Skeletal muscle satellite cell (primary cell): ENCODE measurements at regions not wholly inside any gene's neighbourhood (a gene's known extent, or its start where the extent isn't known, plus 50 kb on each side); places are given as distances from the start of the nearest gene placed in this dataset.

Experiments used
- H3K27me3 ChIP-seq: 2 replicates; pipeline ENCODE4 v1.7.0; 2013; ENCODE audit warnings: low read length; ENCODE audit not compliant: control insufficient read depth, insufficient read depth
- H3K36me3 ChIP-seq: 2 replicates; pipeline ENCODE4 v1.7.0; 2013; ENCODE audit warnings: mild to moderate bottlenecking, control low read depth, low read length; ENCODE audit not compliant: insufficient read depth
- H3K4me1 ChIP-seq: 2 replicates; pipeline ENCODE4 v1.7.0; 2013; ENCODE audit warnings: low read length; ENCODE audit not compliant: control insufficient read depth, insufficient read depth
- H3K4me2 ChIP-seq: 2 replicates; pipeline ENCODE4 v1.7.0; 2013; ENCODE audit warnings: mild to moderate bottlenecking, low read length
- H3K4me3 ChIP-seq: 2 replicates; pipeline ENCODE4 v1.7.0; 2013; ENCODE audit warnings: low read length
- H3K9ac ChIP-seq: 2 replicates; pipeline ENCODE4 v1.7.0; 2013; ENCODE audit warnings: mild to moderate bottlenecking, low read depth, low read length, moderate library complexity
- H3K9me3 ChIP-seq: replicated peaks from 2 replicates; pipeline ENCODE4 v1.7.0; 2013; ENCODE audit warnings: mild to moderate bottlenecking, control low read depth, low read length

GRCh38 chr9:92185096-92185495, 69.9 kb upstream of the SPTLC1 start:
- peaks cover 15% of the 10 kb centered on the region for H3K4me1 ChIP-seq
- no peak overlapping the region for H3K4me2 ChIP-seq
- H3K36me3 ChIP-seq = no peaks in the 10 kb centered on the region
- no peaks in the 10 kb centered on the region for H3K9me3 ChIP-seq
- no peak overlapping the region for H3K9ac ChIP-seq
- no peak overlapping the region for H3K4me3 ChIP-seq
- H3K27me3 ChIP-seq = peaks cover 13% of the 10 kb centered on the region

- H3K9ac ChIP-seq = no peak overlapping the region
- H3K9me3 ChIP-seq = no peaks in the 10 kb centered on the region
- H3K4me1 ChIP-seq = peaks cover 15% of the 10 kb centered on the region
- peaks cover 13% of the 10 kb centered on the region for H3K27me3 ChIP-seq
- H3K4me2 ChIP-seq = no peak overlapping the region
- no peak overlapping the region for H3K4me3 ChIP-seq
- no peaks in the 10 kb centered on the region for H3K36me3 ChIP-seq
Observed at GRCh38 chr9:92184041-92184564, 68.9 kb upstream of the SPTLC1 start.

- H3K36me3 ChIP-seq = no peaks in the 10 kb centered on the region
- no peaks in the 10 kb centered on the region for H3K9me3 ChIP-seq
- no peak overlapping the region for H3K9ac ChIP-seq
- peaks cover 8% of the 10 kb centered on the region for H3K27me3 ChIP-seq
- H3K4me3 ChIP-seq = no peak overlapping the region
- peaks cover 15% of the 10 kb centered on the region for H3K4me1 ChIP-seq
- no peak overlapping the region for H3K4me2 ChIP-seq
Observed at GRCh38 chr9:92183449-92183848, 68.2 kb upstream of the SPTLC1 start.

GRCh38 chr9:92181296-92181695, 66.1 kb upstream of the SPTLC1 start:
- H3K9ac ChIP-seq = no peak overlapping the region
- H3K27me3 ChIP-seq = no peaks in the 10 kb centered on the region
- peaks cover 15% of the 10 kb centered on the region for H3K4me1 ChIP-seq
- no peaks in the 10 kb centered on the region for H3K36me3 ChIP-seq
- H3K9me3 ChIP-seq = no peaks in the 10 kb centered on the region
- peak overlapping the region; percentile 40 for H3K4me2 ChIP-seq
- H3K4me3 ChIP-seq = no peak overlapping the region

GRCh38 chr9:92180669-92181181, 65.5 kb upstream of the SPTLC1 start:
- Histone ChIP-seq H3K9me3 (no peaks in the 10 kb centered on the region), H3K9ac (no peak overlapping the region), H3K27me3 (no peaks in the 10 kb centered on the region), H3K4me1 (peaks cover 15% of the 10 kb centered on the region), H3K36me3 (no peaks in the 10 kb centered on the region), H3K4me3 (no peak overlapping the region), H3K4me2 (peak overlapping the region; percentile 40)

- Histone ChIP-seq H3K9me3 (no peaks in the 10 kb centered on the region), H3K4me2 (no peak overlapping the region)
Observed at GRCh38 chr9:92180002-92180400, 64.8 kb upstream of the SPTLC1 start.

GRCh38 chr9:92179286-92180001, 64.2 kb upstream of the SPTLC1 start:
- Histone ChIP-seq H3K4me2 (no peak overlapping the region), H3K27me3 (no peaks in the 10 kb centered on the region), H3K4me3 (no peak overlapping the region), H3K9ac (no peak overlapping the region), H3K9me3 (no peaks in the 10 kb centered on the region), H3K4me1 (peaks cover 15% of the 10 kb centered on the region), H3K36me3 (no peaks in the 10 kb centered on the region)

More at GRCh38 chr9:92180002-92180400, 64.8 kb upstream of the SPTLC1 start:
- Histone ChIP-seq H3K4me3 (no peak overlapping the region), H3K36me3 (no peaks in the 10 kb centered on the region), H3K27me3 (no peaks in the 10 kb centered on the region), H3K9ac (no peak overlapping the region), H3K4me1 (peaks cover 15% of the 10 kb centered on the region)

- peaks cover 4% of the 10 kb centered on the region for H3K27me3 ChIP-seq
- no peak overlapping the region for H3K9ac ChIP-seq
- H3K36me3 ChIP-seq = no peaks in the 10 kb centered on the region
Observed at GRCh38 chr9:92177591-92177990, 62.4 kb upstream of the SPTLC1 start.

GRCh38 chr9:92176800-92177185, 61.6 kb upstream of the SPTLC1 start:
- H3K9me3 ChIP-seq = peaks cover 5% of the 10 kb centered on the region
- H3K4me2 ChIP-seq = no peak overlapping the region
- no peak overlapping the region for H3K4me3 ChIP-seq
- peaks cover 10% of the 10 kb centered on the region for H3K27me3 ChIP-seq
- H3K4me1 ChIP-seq = peaks cover 15% of the 10 kb centered on the region
- H3K9ac ChIP-seq = no peak overlapping the region
- H3K36me3 ChIP-seq = no peaks in the 10 kb centered on the region

More at GRCh38 chr9:92177591-92177990, 62.4 kb upstream of the SPTLC1 start:
- Histone ChIP-seq H3K4me1 (peaks cover 15% of the 10 kb centered on the region), H3K9me3 (peaks cover 5% of the 10 kb centered on the region), H3K4me2 (no peak overlapping the region), H3K4me3 (no peak overlapping the region)

- H3K4me3 ChIP-seq = no peak overlapping the region
- peaks cover 5% of the 10 kb centered on the region for H3K9me3 ChIP-seq
- no peak overlapping the region for H3K4me2 ChIP-seq
- H3K9ac ChIP-seq = no peak overlapping the region
- H3K36me3 ChIP-seq = no peaks in the 10 kb centered on the region
- peaks cover 11% of the 10 kb centered on the region for H3K4me1 ChIP-seq
- peaks cover 16% of the 10 kb centered on the region for H3K27me3 ChIP-seq
Observed at GRCh38 chr9:92176068-92176799, 61.0 kb upstream of the SPTLC1 start.

GRCh38 chr9:92175441-92175840, 60.2 kb upstream of the SPTLC1 start:
- peaks cover 16% of the 10 kb centered on the region for H3K27me3 ChIP-seq
- H3K4me3 ChIP-seq = no peak overlapping the region
- H3K9ac ChIP-seq = no peak overlapping the region
- no peaks in the 10 kb centered on the region for H3K36me3 ChIP-seq
- no peak overlapping the region for H3K4me2 ChIP-seq
- peaks cover 5% of the 10 kb centered on the region for H3K9me3 ChIP-seq
- peaks cover 3% of the 10 kb centered on the region for H3K4me1 ChIP-seq
